Stomach (tissue), 8 donors: ENCODE measurements at regions not wholly inside any gene's neighbourhood (a gene's known extent, or its start where the extent isn't known, plus 50 kb on each side); places are given as distances from the start of the nearest gene placed in this dataset.

Source experiments
- DNase-seq, 2 donors: peaks; one replicate each; pipeline versions ENCODE4 v3.0.0 to v3.0.0-alpha.2; 2013 to 2019
- H3K27ac ChIP-seq, 5 donors: fragments of 200-600 bp in 4 of 5; sonication (generic) in 4 of 5; one replicate each; pipeline ENCODE4 v1.5.1; 2013 to 2019; ENCODE audit warnings: mild to moderate bottlenecking in 1 of 5, moderate library complexity in 1 of 5
- H3K27me3 ChIP-seq, 3 donors: fragments of 200-600 bp; sonication (generic); one replicate each; pipeline ENCODE4 v1.5.1; 2017 to 2019; ENCODE audit warnings: mixed run types in 1 of 3
- H3K36me3 ChIP-seq, 4 donors: fragments of 200-600 bp; sonication (generic); 1 replicate in 3 of 4; 2 replicates in 1 of 4; pipeline ENCODE4 v1.5.1; 2016 to 2019
- H3K4me1 ChIP-seq, 4 donors: fragments of 200-600 bp; sonication (generic); one replicate each; pipeline ENCODE4 v1.5.1; 2016 to 2019
- H3K4me3 ChIP-seq, 4 donors: fragments of 200-600 bp; sonication (generic) in 3 of 4; one replicate each; pipeline ENCODE4 v1.5.1; 2016 to 2019; ENCODE audit warnings: mild to moderate bottlenecking in 1 of 4
- H3K9me3 ChIP-seq, 4 donors: fragments of 200-600 bp; sonication (generic); one replicate each; pipeline ENCODE4 v1.5.1; 2016 to 2019
- CTCF ChIP-seq, 7 experiments: fragments of 450-650 bp in 4 of 7; fragments of 200-600 bp in 3 of 7; sonication (generic) in 3 of 7; IDR thresholded peaks; one replicate each; pipeline ENCODE4 v1.5.1; 2016 to 2019; ENCODE audit warnings: antibody characterized with exemption in 7 of 7, control low read depth in 2 of 7, mild to moderate bottlenecking in 1 of 7
- EP300 ChIP-seq: sonication (generic); formaldehyde crosslinking; IDR thresholded peaks from one replicate; pipeline ENCODE4 v1.6.1; 2017; ENCODE audit warnings: antibody characterized with exemption
- POLR2A ChIP-seq, 4 donors: fragments of 450-650 bp; IDR thresholded peaks; one replicate each; pipeline ENCODE4 v1.6.1; 2016; ENCODE audit warnings: antibody characterized with exemption in 4 of 4, control low read depth in 2 of 4, mild to moderate bottlenecking in 1 of 4, moderate library complexity in 1 of 4
- POLR2AphosphoS5 ChIP-seq, 3 donors: sonication (generic); formaldehyde crosslinking; IDR thresholded peaks; one replicate each; pipeline ENCODE4 v1.6.1; 2016; ENCODE audit warnings: antibody characterized with exemption in 3 of 3
- WGBS, 5 donors: extraction: QIAGEN DNeasy Blood & Tissue Kit in 3 of 5; methylation state at CpG; one replicate each; pipeline versions ENCODE4 v1.1.5 to v1.1.7; 2013 to 2018; 5-methylcytosine and 5-hydroxymethylcytosine counted together
- intact Hi-C: fragments of 100-400 bp; cut with DNase I; formaldehyde crosslinking; loops from one replicate; pipeline ENCODE4 v1.15.1; 2023; ENCODE audit warnings: low total_unique reads
- donor health status: healthy with polysubstance abuse.
- donor health status: Bipolar disorder and iron deficiency.
- donor health status: healthy.

GRCh38 chr1:229217716-229218115, 53.2 kb upstream of the RAB4A start:
- DNase-seq: no peak
- Histone ChIP-seq H3K27ac (no peak overlapping the region), H3K4me1 (peaks cover 5 to 21% (median 16%) of the 10 kb centered on the region in 4 donors), H3K4me3 (no peak overlapping the region), H3K9me3 (no peaks in the 10 kb centered on the region), H3K27me3 (no peaks in the 10 kb centered on the region), H3K36me3 (no peaks in the 10 kb centered on the region)
- intact Hi-C loops: no loop called here
- no peak for TF ChIP-seq CTCF (IDR thresholded peaks at IDR 0.05)
- no peak for TF ChIP-seq POLR2AphosphoS5 (IDR thresholded peaks at IDR 0.05)
- TF ChIP-seq EP300: no peak
- no peak for TF ChIP-seq POLR2A (IDR thresholded peaks at IDR 0.05)
- 69 to 78% (median 73%) methylated on average over 7 to 8 of the region's 8 CpGs for WGBS, 5 donors

GRCh38 chr1:229218612-229219025, 52.3 kb upstream of the RAB4A start:
- 31 to 58% (median 50%) methylated on average over 1 of the region's 1 CpG for WGBS, 5 donors
- no peaks in the 10 kb centered on the region for H3K9me3 ChIP-seq
- H3K27me3 ChIP-seq: no peaks in the 10 kb centered on the region
- H3K36me3 ChIP-seq: no peaks in the 10 kb centered on the region
- intact Hi-C loops: no loop called here
- H3K27ac ChIP-seq: no peak overlapping the region
- H3K4me3 ChIP-seq: no peak overlapping the region
- DNase-seq: no peak
- peaks cover 9 to 30% (median 20%) of the 10 kb centered on the region in 4 donors for H3K4me1 ChIP-seq
- TF ChIP-seq CTCF (IDR thresholded peaks at IDR 0.05) (no peak), EP300 (no peak)

GRCh38 chr1:229220163-229220846, 50.6 kb upstream of the RAB4A start:
- DNase-seq: no peak
- intact Hi-C loops: loop anchor here (10.0 kb wide), 2 partner anchors 486 to 556 kb away; partner anchors contain the start of gene RHOU
- H3K4me1 ChIP-seq: peaks cover 19 to 47% (median 30%) of the 10 kb centered on the region in 4 donors
- H3K9me3 ChIP-seq: no peaks in the 10 kb centered on the region
- H3K27ac ChIP-seq: peak overlapping the region; percentile 36 to 92 (median 80)
- TF ChIP-seq POLR2AphosphoS5 (IDR thresholded peaks at IDR 0.05) (no peak), CTCF (IDR thresholded peaks at IDR 0.05) (no peak), EP300 (no peak), POLR2A (IDR thresholded peaks at IDR 0.05) (no peak)
- no peak overlapping the region for H3K4me3 ChIP-seq
- WGBS, 5 donors: 55 to 100% (median 100%) methylated on average over 1 of the region's 1 CpG
- H3K27me3 ChIP-seq: no peaks in the 10 kb centered on the region
- H3K36me3 ChIP-seq: no peaks in the 10 kb centered on the region

- intact Hi-C loops: loop anchor here (10.0 kb wide), 2 partner anchors 487 to 557 kb away; partner anchors contain the start of gene RHOU
- H3K9me3 ChIP-seq: no peaks in the 10 kb centered on the region
- 24 to 40% (median 34%) methylated on average over 7 of the region's 7 CpGs for WGBS, 5 donors
- peak overlapping the region; percentile 79 to 92 (median 84) for H3K27ac ChIP-seq
- peak; percentile 76 to 88 for DNase-seq
- H3K27me3 ChIP-seq: no peaks in the 10 kb centered on the region
- TF ChIP-seq POLR2A (IDR thresholded peaks at IDR 0.05) (no peak), CTCF (IDR thresholded peaks at IDR 0.05) (no peak), EP300 (no peak), POLR2AphosphoS5 (IDR thresholded peaks at IDR 0.05) (peak in 2 of 3 donors; percentile 44 to 68)
- peaks cover 19 to 49% (median 32%) of the 10 kb centered on the region in 4 donors for H3K4me1 ChIP-seq
- H3K36me3 ChIP-seq: no peaks in the 10 kb centered on the region
- H3K4me3 ChIP-seq: no peak overlapping the region
These were observed 49.5 kb upstream of the RAB4A start for GRCh38 chr1:229221106-229222019.
